NCI-H526 treated with DMSO at 0.1 percent for 48 hours (cell line): ENCODE measurements at regions not wholly inside any gene's neighbourhood (a gene's known extent, or its start where the extent isn't known, plus 50 kb on each side); places are given as distances from the start of the nearest gene placed in this dataset.
A peak's percentile ranks its signal among the peaks of the same experiment; 100 is the strongest.
"Not testable (repeated sequence)": the region's sequence is repeated elsewhere in the genome, so short reads cannot be mapped to it uniquely, and the experiment has no call there.

Experiments
- DNase-seq: peaks from one replicate; lab custom pipeline; 2025; lab: John Stamatoyannopoulos, UW

DNA sequence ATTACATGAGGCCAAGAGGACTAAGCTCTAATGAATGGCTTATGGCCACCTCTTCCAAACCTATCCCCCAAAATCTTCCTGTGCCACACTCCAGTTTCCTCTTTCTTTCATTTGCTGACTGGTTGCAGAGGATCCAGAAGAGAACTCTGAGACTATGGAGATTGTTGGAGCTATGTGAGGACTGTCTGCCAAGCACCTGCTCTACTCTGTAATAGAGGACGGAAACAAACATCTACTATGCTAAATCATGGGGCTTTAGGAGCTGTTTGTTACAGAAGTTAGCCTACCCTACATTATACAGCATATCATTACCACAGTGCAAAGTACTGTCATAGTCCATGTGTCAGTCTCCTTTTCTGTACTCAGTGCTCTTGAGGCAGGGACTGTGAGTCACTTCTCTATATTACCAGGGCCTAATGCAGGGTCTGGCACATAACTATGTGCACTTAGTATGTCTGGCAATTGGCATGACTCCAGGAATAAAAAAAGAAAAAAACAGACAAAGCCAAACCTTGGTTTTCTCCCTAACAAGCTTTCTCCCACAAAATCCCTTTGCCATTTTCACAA is 95.1 kb downstream of the RPAP3 start:
- no peak for DNase-seq

- DNase-seq, result no peak
These were observed 96.0 kb downstream of the RPAP3 start for GRCh38 chr12:47609806-47610205.

GRCh38 chr12:47608671-47609070 is 97.2 kb downstream of the RPAP3 start:
- DNase-seq, result not testable (repeated sequence)

- DNase-seq, result no peak
These were observed 101.5 kb downstream of the RPAP3 start for GRCh38 chr12:47604221-47604873.

- DNase-seq, result no peak
These were observed 102.8 kb downstream of the RPAP3 start for GRCh38 chr12:47602949-47603558.

DNA sequence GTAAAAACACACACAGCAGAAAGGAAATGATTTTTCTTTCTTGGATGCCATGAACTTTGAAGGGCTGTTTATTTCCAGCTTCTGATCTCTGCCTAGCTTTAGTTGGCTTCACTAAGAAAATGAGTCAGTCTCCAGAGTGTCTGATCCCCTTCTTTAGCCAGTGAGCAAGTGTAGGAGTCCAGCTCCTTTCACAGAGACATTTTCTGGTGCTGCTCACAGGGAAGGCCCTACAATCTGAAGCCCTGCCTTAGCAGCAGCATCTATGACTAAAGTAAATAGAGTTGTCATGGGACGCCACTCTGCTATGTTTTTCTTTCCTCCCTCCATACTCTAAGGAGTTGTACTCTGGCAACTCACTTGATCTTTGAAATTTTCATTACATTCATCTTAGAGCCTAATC is 103.5 kb downstream of the RPAP3 start:
- DNase-seq, result no peak

GRCh38 chr12:47601071-47601470 is 104.8 kb downstream of the RPAP3 start:
- DNase-seq, result no peak

DNA sequence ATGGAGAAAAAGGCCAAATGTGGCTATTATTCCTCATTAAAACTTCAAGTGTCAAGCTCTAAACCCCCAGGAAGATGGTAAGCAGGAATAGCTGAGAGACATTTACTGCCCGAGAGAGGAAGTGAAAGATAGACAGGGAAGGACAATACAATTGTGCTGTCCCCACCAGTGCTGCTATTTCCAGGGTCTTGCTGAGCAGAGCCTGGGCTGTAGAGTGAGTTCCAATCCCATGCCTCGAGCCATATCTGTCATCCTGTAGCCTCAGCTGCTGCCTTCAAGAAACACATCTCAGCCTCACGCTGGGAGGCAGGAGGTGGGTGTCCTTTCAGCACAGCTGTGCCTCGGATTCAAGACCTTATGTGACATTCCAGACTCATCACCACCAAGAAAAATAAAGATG is 114.0 kb downstream of the RPAP3 start:
- DNase-seq, result no peak

- peak; percentile 26 for DNase-seq
These were observed 114.5 kb downstream of the RPAP3 start for GRCh38 chr12:47591361-47591791.

- DNase-seq, result no peak
These were observed 115.0 kb downstream of the RPAP3 start for GRCh38 chr12:47590771-47591360.

- DNase-seq, result no peak
These were observed 118.7 kb downstream of the RPAP3 start for GRCh38 chr12:47586952-47587669.

GRCh38 chr12:47585507-47585906 is 120.3 kb downstream of the RPAP3 start:
- DNase-seq, result no peak

DNA sequence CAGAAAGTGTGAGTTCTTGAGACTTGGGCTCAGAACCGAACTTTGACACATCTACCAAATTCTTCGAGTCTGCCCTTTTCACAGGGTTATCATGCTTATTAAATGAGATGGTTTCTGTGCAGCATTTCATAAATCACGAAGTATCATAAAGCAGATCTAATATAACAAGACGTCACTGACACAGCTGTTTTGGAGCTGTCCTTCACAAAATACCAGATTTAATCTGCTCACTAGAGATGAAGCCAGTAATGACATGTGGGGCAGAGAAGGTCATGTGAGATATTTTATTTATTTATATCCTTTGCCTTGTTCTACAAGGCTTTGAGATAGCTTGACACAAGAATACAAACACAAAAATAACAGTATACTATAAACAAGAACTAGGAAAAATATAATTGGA is 127.0 kb downstream of the RPAP3 start:
- no peak for DNase-seq

DNA sequence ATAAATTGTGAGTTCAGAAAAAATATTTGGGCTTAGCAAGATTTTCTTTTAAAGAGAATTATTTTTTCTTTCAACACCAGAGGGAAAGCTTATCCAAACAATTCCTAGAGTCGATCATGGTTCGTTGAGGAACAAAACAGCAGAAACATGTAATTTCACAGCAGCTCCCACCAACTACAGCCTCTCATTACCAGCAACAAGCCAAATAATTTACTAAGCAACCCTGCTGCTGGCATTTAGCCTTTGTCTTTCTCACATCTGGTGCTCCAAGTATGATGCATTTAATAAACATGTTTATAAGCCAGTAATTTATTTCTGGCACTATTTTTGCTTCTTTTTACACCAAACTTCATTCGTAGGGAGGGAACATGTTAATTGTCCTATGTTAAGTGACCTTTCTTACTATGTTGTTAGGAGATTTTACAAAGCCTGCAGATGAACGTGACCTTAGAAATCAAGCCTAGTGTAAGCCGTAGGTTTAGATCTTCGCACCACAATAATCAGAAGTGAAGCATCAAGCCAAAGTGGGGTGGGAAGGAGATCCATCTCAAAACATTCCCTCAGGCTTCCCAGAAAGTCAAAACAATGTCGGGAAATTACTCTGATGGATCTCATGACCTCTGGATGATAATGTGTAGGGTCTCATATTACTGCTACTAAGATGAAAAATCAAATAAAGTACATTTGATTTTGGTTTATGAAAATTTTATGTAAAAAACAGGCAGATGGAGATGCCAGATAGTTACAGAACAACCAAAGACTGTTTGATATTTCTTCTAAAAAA is 128.4 kb downstream of the RPAP3 start:
- DNase-seq, result peak; percentile 69

DNA sequence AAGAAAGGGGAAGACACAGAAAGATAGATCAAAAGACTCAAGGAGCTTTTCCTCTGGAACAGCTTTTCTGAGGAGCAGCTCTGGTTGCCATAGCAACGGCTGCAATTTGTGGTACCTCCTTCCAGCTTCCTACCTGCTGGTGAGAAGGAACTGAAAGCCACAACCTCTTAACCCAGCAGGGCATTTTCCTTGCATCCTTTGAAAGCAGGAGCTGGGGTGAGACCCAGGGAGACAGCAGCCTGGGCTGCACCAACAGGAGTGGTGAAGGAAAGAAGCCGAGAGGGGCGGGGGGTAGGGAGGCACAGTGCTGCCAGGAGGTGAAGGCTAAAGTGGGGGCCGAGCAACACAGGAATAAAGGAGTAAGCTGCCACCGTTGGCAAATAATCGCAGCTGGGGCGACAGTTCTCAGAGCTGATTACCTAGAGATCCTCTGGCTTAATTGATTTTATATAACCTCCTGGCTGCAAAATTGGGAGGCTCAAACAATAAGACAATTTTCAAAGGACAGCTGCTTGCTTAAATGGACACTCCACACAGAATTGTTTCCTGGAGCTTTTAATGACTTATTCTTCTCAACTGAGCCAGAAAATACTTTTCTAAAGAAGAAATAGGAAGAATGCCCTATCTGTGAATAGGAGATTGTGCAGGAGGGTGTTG is 129.4 kb downstream of the RPAP3 start:
- DNase-seq, result no peak

DNA sequence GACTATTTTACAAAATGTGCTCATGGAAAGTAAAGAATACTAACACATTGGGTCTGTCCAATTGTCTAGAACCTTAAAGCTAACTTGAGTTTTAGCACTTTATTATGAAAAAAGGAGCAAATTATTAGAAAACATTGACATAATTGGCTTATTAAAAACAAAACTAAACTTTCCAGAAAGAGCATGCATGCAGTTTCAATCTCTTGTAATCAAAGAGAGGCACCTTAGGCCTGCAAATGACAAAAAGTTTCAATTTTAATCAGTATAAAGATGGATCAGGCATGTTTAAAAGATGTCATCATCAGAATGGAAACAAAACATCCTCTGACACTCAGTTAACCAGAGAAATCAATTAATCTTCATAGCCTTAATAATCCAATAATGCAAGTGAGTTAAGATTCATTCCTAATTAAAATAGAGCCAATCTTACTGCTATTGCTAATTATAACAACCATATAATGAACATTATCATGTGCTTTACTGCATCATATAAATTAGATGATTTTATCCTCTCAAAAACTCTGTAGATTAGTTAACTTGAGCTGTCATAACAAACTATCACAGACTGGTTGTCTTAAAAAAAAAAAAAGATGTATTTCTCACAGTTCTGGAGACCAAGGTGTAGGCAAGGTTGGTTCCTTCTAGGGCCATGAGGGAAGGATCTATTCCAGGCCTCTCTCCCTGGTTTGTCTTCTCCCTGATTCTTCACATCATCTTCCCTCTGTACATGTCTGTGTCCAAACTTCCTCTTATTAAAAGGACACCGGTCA is 131.4 kb downstream of the RPAP3 start:
- DNase-seq, result no peak

GRCh38 chr12:47573146-47573659 is 132.6 kb downstream of the RPAP3 start:
- DNase-seq, result no peak

- DNase-seq, result no peak
These were observed 135.7 kb downstream of the RPAP3 start for GRCh38 chr12:47570151-47570550.

DNA sequence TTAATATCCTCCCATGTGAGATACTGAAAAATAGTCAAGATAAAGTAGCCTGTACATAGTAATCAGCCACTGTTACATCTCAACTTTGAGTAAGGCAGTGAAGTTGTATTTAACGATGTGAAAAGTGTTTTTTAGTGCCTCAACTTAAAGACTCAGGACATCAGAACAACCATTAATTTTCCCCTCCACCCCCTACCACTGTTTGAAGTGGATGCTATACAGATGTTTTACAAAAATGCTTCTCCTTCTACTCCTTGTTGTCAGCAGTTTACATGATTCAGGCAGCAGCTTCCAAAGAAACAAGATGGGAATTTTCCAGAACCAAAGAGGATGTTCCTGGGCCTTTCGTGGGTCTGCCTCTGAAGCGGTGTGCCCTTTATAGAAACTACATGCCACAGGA is 143.6 kb downstream of the RPAP3 start:
- no peak for DNase-seq

- DNase-seq, result no peak
These were observed 144.1 kb downstream of the RPAP3 start for GRCh38 chr12:47561746-47562145.
